GM21360 (cell line): ENCODE measurements at regions not wholly inside any gene's neighbourhood (a gene's known extent, or its start where the extent isn't known, plus 50 kb on each side); places are given as distances from the start of the nearest gene placed in this dataset.
"Not testable (repeated sequence)": the region's sequence is repeated elsewhere in the genome, so short reads cannot be mapped to it uniquely, and the experiment has no call there.

Source experiments
- ATAC-seq: cut with Tn5 transposase; IDR thresholded peaks from one replicate; pipeline ENCODE4 v1.9.1; 2021; ENCODE audit warnings: mild to moderate bottlenecking, moderate library complexity; ENCODE audit not compliant: unreplicated experiment

DNA sequence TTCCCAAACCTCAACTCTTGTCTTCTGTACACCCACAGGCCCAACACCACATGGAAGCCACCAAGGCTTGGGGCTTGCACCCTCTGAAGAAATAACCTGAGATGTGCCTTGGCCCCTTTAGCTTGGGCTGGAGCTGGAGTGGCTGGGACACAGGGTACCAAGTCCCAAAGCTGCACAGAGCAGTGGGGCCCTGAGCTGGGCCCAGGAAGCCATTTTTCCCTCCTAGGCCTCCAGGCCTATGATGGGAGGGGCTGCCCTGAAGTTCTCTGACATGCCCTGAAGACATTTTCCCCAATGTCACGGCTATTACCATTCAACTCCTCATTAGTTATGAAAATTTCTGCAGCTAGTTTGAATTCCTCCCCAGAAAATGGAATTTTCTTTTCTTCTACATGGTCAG, 163.2 kb upstream of the ARID1B start:
- no peak for ATAC-seq

DNA sequence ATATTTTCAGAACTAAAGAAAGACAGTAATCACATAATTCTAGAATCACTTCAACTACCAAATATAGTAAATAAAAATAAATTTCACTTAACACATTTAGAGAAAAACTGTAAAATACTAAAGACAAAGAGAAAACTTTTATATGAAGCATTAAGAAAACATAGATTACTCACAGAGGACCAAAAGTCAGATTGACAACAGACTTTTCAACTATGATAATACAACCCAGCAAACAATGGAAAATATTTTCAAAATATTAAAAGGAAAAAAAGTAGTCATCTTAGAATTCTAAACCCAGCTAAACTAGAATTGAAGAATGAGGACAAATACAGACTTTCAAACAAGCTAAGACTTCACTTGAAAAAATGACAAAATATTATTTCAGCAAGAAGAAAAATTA, 164.8 kb upstream of the ARID1B start:
- no peak for ATAC-seq

DNA sequence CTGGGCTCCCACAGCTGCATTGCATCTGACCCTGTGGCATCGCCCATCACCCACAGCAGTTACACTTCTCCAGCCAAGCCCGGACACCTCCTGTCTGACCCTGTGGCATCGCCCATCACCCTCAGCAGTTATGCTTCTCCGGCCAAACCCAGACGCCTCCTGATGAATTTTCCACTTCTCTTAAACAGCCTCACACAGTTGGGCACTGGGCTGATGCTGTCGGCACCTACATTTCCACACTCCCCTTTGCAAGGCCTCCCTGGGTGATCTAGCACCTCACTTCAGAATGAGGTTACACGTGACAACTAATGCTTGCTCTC, 175.2 kb upstream of the ARID1B start:
- ATAC-seq, result no peak

DNA sequence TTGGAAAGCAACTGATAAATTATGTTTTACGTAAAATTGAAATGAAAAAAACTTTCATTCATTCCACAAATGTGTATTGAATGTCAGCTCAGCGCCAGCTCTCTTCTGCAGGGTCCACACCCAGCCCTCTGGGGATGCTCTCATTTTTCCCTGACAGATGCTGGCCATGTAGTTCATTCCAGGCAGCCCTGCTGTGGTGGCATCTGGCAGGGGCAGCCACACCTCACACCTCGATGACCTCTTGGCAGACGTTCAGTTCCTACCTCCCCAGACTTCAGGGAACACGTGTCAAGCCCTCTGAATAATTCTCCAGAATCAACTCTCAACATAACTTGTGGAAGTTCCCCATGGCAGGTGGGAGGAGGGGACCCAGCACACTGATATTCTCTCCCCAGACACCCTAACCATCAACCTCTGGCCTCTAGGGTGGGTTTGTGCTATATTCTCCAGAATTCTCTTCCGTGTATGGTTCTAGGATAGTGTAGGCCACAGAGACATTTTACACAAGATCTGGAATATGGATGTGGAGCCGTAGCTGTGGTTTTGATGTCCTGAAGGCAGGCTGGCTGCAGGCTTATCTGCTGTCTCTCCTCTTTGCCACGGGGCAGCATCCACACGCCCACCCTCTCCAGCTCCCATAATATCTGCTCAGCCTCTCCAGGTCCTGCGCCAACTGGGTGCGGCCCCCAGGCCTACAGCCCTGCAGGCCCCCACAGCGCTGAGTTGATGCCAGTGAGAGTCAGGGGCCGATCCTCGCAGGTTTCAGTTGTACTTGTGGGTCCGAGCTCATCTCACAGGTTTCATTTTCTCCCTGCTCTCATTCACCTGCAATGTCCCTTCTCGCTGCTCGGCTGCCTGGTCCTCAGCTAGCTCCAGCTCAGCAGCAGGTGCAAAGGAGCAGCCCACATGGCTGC, 175.8 kb upstream of the ARID1B start:
- ATAC-seq, result no peak

DNA sequence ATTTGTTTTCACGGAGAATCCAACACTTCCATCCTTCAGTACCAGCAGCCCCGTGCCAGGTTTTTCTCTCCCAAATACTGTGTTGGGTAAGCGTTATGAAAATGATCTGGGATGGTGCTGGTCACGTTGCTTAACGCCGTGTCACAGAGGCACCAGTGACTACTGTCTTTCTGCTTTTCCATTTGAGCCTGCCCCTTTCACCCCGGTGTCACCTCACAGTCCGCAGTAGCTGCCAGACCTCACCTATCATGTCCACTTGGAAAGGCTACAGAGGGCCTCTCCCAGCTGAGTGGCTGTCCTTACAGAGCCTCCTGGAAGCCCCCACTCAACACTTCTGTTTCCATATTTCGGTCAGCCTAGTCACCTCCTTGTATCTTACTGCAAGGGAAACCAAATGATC, 176.5 kb upstream of the ARID1B start:
- no peak for ATAC-seq

DNA sequence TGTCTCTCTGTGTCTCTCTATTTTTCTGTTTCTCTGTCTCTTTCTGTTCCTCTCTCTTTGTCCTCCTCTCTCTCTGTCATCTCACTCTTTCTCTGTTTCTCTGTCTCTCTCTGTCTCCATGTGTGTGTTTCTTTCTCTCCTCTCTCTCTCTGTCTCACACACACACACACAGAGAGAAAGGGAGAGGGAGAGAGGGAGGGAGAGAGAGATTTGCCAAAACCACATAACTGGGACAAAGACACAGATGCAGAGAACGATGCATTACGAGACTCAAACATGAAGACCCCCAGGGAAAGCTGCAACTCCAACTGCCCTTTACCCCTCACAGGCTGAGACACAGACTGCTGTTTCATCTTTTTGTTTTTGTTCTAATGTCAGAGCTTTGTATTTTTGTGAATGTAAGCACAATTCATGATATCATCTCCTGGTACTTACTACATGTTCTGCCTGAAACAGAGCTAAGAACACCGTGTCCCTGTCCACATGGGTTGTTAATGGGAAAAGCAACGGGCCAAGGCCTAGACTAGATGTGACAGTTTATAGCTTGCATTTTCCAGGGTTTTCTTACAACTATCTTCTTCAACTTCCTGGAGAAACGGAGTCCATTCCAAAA, 177.1 kb upstream of the ARID1B start:
- ATAC-seq, result no peak

DNA sequence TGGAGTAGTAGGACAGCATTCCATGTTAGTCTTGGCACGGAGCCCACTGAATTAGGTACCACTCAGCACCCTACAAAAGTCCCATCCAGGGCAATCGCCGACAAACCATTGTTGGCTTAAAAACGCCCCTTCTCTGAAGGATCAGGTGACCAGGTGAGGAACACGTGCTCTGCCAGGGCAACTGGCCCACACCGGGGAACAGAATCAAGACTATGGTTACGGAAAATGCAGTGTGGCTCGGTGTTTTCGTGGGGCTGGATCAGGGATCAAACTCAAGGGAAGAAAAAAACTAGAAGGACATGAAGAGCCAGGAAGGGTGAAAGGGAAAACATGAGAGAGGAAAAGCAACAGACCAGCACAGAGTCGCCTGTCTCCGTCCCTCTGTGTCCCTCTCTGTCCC, 177.8 kb upstream of the ARID1B start:
- ATAC-seq, result no peak

DNA sequence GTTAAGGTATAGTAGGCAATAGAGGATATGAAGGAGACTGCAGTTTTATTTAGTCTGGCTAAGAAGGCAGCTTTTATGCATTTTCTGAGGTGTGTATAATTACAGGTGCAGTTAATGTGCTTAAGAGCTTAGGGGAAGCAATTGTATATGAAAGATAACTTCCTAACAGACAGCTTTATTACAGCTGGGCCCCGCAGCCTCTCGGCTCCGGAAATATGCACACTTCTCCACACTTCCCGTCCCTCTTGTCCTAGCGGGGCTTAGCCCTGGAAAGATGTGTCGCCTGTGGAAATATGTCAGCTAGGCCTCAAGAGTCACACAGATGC, 178.4 kb upstream of the ARID1B start:
- ATAC-seq, result no peak

DNA sequence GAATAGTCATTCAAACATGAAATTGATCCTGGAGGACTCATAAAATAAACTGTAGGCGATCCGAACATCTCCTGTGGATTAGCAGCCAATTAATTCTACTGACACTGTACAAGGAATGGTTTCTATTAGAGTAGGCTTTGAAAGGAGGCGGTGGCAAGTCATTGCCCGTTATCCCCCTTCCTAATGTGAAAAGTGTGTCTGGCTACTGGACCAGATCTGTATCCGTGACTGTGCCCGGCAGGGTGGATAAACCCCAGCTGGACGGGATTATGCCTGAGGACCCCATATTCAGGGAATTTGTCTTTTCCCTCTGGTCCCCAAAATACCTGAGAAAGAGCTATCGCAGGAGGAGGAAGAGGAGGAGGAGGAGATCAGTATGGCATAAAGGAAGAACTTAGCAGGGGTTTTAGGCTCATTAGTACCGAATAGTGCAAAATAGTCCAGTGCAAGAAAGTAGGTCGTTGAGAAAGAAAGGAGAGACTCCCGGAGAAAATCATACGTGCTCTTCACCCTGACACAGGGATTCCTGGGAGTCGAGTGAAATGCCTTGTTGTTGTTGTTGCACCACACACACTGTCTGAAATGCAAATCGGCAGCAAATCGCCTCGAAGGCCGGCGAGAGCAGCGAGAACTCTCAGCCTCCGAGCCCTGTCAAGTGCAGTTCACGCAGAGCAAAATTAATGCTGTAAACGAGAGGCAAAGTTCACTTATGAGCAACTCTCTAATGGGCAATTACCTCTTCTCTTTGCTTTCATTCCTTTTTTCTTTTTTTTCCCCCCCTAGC, 178.9 kb upstream of the ARID1B start:
- ATAC-seq, result no peak

DNA sequence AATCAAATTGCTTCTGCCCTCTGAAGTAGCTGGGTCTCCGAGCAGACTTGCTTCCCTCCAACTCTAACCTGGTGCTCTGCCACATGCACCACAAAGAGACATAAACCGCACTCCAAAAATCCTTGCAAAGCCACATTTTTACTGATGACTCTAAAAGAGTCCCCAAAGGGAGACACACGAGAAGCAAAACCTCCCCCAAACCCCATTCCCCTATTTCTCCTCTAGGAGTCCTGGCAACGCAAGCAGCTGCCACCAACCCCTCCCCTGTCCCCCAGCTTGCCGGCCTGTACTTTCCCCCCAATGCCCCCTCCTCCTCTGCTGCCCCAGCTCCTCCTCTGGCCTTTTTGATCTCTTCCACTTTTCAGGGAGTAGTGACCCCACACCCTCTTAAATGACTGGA, 180.1 kb upstream of the ARID1B start:
- ATAC-seq, result no peak

DNA sequence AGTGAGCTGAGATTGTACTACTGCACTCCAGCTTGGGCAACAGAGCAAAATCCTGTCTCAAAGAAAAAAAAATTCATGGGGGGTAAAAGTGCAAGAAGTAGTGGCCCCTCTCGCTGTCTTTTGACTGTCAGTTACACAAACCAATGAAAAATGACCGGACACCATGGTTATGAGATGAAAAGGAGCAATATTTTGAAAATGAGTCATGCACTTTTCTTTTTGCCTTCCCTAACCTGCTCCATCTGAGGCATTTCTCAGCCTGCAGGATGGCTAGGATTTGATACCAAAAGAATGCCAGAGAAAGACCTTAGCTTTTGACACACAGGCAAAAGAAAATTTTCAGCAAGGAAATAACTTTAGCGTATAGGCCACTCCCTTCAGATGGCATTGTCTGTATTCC, 181.7 kb upstream of the ARID1B start:
- ATAC-seq, result no peak

DNA sequence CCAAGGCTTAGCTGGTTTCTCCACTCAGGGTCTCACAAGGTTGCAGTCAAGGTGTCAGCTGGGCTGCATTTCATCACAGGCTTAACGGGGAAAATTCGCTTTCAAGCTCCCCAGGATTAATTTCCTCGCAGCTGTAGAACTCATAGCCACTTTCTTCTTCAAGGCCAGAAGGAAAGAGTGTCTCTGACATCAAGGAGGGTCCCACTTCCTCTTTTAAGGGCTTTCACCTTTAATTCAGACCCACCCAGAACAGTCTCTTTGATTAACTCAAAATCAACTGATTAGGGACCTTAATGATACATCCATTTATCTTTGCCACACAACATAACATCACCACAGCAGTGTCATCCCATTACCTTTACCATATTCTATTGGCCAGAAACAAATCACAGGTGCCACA, 183.3 kb upstream of the ARID1B start:
- ATAC-seq, result no peak

DNA sequence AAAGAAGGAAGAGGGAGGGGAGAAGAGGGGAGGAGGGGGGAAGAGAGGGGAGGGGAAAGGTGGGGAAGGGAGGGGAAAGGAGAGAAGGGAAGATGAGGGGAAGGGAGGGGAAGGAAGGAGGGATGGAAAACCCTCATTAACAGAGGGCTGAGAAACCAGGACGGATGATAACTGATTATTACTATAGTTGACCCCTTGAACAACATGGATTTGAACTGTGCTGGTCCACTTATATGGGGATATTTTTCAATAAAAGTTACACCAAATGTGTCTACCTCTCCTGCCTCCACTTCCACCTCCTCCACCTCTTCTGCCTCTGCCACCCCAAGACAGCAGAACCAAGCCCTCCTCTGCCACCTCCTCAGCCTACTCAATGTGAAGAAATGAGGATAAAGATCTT, 184.1 kb upstream of the ARID1B start:
- no peak for ATAC-seq

DNA sequence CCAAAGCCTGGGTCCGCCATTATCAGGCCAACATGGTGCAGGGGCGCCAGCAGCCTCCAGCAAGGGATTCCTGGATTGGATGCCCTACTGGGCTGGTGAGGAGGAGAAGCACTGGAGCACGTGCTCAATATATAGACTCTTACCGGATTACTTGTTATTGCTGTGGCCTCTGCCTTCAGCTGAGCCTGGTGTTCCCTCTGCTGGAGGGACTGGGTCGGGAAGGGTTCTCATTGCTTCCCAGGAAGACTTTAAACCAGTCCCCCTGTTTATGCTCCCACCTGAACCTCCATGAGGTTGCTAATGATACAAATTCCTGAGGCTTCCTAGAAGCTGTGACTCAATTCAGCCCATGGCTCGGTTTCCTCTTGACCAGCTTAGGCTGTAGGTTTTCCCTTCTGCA, 186.7 kb upstream of the ARID1B start:
- no peak for ATAC-seq

DNA sequence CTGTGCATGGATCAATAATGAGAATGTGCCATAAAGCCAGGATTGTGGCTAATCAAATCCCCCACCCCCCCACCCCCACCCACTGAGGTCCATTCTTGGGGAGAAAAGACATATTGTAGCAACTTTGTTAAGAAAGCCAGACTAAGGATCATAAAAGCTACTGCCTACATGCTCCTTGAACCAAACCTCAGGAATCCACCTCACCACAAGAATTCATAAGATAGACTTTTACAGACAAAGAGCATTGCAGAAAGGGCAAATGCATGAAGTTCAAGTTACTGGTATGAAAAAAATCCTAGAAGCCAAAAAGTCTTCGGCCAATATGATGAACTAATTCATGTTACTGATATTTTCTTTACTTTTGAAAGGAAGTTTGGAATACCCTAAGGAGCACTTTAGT, 187.9 kb upstream of the ARID1B start:
- ATAC-seq, result no peak

DNA sequence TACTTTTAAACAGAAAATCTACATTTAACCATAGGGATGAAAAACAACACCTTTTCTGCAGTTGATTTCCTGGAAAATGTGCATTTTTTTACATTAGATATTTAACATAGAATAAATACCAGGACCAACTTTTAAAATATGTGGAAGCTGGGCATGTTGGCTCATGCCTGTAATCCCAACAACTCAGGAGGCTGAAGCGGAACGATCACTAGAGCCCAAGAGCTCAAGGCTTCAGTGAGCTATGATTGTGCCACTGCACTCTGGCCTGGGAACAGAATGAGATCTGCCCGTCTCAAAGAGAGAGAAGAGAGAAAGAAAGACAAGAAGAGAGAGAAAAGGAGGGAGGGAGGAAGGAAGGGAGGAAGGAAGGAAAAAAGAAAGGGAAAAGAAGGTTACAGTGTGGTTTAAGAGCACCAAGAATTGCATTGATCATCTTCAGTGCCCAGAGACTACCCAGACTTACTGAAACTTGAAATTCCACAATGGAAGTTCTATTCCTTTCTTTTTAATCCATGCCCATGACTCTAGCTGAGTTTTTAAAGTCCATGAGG, 189.4 kb upstream of the ARID1B start:
- ATAC-seq, result no peak

DNA sequence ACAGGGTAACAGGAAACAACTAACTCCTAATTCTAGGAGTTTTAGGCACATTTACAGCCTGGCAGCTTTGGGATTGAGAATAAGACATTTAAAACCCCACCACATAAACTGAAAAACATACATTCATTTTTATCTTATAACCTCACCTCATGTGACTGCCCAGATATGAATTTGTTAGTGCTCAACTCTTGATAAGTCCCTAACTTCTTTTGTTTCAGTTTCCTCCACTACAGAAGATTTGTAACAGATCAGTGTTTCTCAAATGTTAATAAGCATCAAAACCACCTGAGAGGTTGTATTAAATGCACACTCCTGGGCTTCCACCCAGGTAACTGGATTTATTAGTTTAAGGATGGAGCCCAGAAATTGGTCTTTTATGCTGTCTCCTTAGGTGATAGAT, 190.1 kb upstream of the ARID1B start:
- no peak for ATAC-seq

DNA sequence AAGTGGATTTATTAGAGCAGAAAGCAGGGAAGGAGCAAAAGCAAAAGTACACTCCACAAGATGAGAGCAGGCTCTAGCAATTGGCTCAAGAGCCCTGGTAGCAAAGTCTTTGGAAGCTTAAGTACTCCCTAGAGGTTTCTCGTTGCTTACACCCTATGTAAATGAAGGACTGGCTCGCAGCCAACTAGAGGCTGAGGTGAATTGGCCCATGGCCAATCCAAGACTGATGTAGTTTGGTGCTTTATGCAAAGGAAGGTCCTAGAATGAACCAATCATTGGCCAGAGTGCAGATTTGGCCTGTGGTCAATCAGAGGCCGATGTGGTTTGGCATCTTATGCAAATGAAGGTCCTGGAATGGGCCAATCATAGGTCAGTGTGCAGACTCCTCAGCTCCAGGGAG, 191.3 kb upstream of the ARID1B start:
- no peak for ATAC-seq

DNA sequence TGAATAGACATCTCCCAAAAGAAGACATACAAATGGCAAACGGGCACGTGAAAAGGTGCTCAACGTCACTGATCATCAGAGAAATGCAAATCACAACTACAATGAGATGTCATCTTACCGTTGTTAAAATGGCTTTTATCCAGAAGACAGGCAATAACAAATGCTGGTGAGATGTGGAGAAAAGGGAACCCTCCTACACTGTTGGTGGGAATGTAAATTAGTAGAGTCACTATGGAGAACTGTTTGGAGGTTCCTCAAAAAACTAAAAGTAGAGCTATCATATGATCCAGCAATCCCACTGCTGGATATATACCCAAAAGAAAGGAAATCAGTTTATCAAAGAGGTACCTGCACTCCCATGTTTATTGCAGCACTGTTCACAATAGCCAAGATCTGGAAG, 193.1 kb upstream of the ARID1B start:
- not testable (repeated sequence) for ATAC-seq

DNA sequence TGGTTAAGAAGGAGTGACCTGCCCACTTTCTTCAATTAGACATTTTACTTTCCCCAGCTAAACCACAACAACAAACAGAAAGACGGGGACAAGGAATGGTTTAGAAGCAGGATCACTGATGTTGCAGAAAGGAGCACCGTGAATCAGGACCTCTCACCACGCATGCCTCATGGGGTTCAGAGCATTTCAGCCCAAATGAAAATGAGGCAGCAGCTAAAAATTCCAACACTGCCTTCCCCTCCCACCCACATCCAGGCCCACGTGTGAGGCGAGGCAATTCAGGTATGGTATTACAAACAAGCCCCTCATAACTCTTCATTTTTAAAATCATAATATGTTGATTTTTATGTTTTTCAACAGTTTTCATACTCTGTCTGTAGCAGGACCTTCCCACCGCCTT, 194.1 kb upstream of the ARID1B start:
- ATAC-seq, result no peak

DNA sequence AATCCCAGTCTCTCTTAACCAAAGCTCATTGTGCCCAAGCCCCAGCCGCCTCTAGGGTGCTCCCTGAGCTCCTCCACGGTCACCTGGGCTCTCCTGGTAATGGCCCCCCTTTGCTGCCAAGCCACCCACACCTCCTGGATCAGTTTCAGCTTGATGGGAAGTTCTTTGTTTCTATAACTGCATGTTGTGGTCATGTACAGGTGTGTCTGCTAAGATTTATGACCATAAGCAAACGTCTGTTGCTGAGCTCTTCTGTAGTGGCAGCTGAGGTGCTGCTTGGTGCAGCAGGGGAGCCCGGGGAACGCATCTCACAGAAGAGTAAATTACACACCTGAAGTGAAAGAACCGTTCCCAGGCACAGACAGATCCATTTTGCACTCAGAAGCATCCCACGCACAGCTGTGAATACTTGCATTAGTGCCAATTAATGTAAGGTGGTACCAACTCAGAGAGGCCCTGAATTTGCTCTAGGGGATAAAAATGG, 194.6 kb upstream of the ARID1B start:
- ATAC-seq, result no peak

DNA sequence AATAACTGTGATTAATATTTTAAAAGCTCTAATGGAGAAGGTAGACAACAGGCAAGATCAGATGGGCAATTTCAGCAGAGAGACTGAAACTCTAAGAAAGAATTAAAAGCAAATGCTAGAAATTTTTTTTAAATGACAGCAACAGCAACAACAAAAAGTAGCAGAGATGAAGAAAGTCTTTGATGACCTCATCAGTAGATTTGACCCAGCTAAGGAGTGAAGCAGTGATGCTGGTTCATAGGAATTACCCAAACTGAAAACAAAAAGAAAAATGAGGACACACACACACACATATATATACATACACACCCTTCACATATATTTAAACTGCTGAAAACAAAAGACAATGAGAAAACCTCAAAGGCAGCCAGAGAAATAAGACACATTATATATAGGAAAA, 197.6 kb upstream of the ARID1B start:
- no peak for ATAC-seq
